Stimulated activated memory B cell treated with anti-CD40 and anti-IgM and Interleukin-4, amounts not matched to agents 10 μg/mL and 1 μg/mL and 100 μg/mL, for 72 hours (primary cell): ENCODE measurements at regions not wholly inside any gene's neighbourhood (a gene's known extent, or its start where the extent isn't known, plus 50 kb on each side); places are given as distances from the start of the nearest gene placed in this dataset.
"Not testable (repeated sequence)": the region's sequence is repeated elsewhere in the genome, so short reads cannot be mapped to it uniquely, and the experiment has no call there.

Source experiments
- ATAC-seq: fragments of 150-1000 bp; cut with Tn5 transposase; 2 replicates; pipeline ENCODE4 v1.10.0; 2021
- H3K27ac Mint-ChIP-seq: one replicate; pipeline ENCODE4 v1.8.0; 2022; ENCODE audit warnings: mild to moderate bottlenecking, mixed read lengths
- H3K27me3 Mint-ChIP-seq: one replicate; pipeline ENCODE4 v1.8.0; 2022; ENCODE audit warnings: mixed read lengths
- H3K36me3 Mint-ChIP-seq: one replicate; pipeline ENCODE4 v1.8.0; 2022; ENCODE audit warnings: mixed read lengths
- H3K4me1 Mint-ChIP-seq: one replicate; pipeline ENCODE4 v1.8.0; 2022; ENCODE audit warnings: mixed read lengths
- H3K4me3 Mint-ChIP-seq: one replicate; pipeline ENCODE4 v1.8.0; 2022; ENCODE audit warnings: mild to moderate bottlenecking, moderate library complexity, mixed read lengths
- H3K9me3 Mint-ChIP-seq: one replicate; pipeline ENCODE4 v1.8.0; 2022; ENCODE audit warnings: mixed read lengths

GRCh38 chr17:14545156-14545906 lies 244.4 kb downstream of the HS3ST3B1 start:
- H3K27ac Mint-ChIP-seq: no peak overlapping the region
- H3K27me3 Mint-ChIP-seq: peaks cover 28% of the 10 kb centered on the region
- no peaks in the 10 kb centered on the region for H3K36me3 Mint-ChIP-seq
- no peaks in the 10 kb centered on the region for H3K4me1 Mint-ChIP-seq
- H3K9me3 Mint-ChIP-seq: peaks cover 3% of the 10 kb centered on the region
- H3K4me3 Mint-ChIP-seq: no peak overlapping the region
- no peak for ATAC-seq

- Mint-ChIP-seq H3K27ac (no peak overlapping the region), H3K36me3 (no peaks in the 10 kb centered on the region), H3K27me3 (peaks cover 23% of the 10 kb centered on the region), H3K4me1 (no peaks in the 10 kb centered on the region), H3K9me3 (peaks cover 7% of the 10 kb centered on the region), H3K4me3 (no peak overlapping the region)
- ATAC-seq: no peak
Observed at GRCh38 chr17:14541714-14542113, 240.8 kb downstream of the HS3ST3B1 start.

GRCh38 chr17:14539801-14540200 lies 238.9 kb downstream of the HS3ST3B1 start:
- Mint-ChIP-seq H3K9me3 (peaks cover 7% of the 10 kb centered on the region), H3K27me3 (peaks cover 20% of the 10 kb centered on the region), H3K4me3 (no peak overlapping the region), H3K36me3 (no peaks in the 10 kb centered on the region), H3K4me1 (no peaks in the 10 kb centered on the region), H3K27ac (no peak overlapping the region)
- no peak for ATAC-seq

- not testable (repeated sequence) for H3K27ac Mint-ChIP-seq, H3K4me3 Mint-ChIP-seq, H3K27me3 Mint-ChIP-seq, H3K36me3 Mint-ChIP-seq, ATAC-seq, H3K4me1 Mint-ChIP-seq
- H3K9me3 Mint-ChIP-seq: peaks cover 21% of the 10 kb centered on the region
Observed at GRCh38 chr17:14532242-14532641, 231.4 kb downstream of the HS3ST3B1 start.

- no peak for ATAC-seq
- Mint-ChIP-seq H3K36me3 (no peaks in the 10 kb centered on the region), H3K9me3 (peaks cover 8% of the 10 kb centered on the region), H3K27me3 (no peaks in the 10 kb centered on the region), H3K4me1 (peaks cover 17% of the 10 kb centered on the region), H3K4me3 (no peak overlapping the region), H3K27ac (no peak overlapping the region)
Observed at GRCh38 chr17:14525551-14526455, 224.9 kb downstream of the HS3ST3B1 start.

GRCh38 chr17:14522795-14523387 lies 222.0 kb downstream of the HS3ST3B1 start:
- H3K36me3 Mint-ChIP-seq: no peaks in the 10 kb centered on the region
- H3K4me1 Mint-ChIP-seq: peaks cover 17% of the 10 kb centered on the region
- no peak for ATAC-seq
- H3K4me3 Mint-ChIP-seq: no peak overlapping the region
- H3K9me3 Mint-ChIP-seq: peaks cover 3% of the 10 kb centered on the region
- no peak overlapping the region for H3K27ac Mint-ChIP-seq
- no peaks in the 10 kb centered on the region for H3K27me3 Mint-ChIP-seq

GRCh38 chr17:14518919-14519318 lies 218.0 kb downstream of the HS3ST3B1 start:
- not testable (repeated sequence) for H3K4me3 Mint-ChIP-seq, H3K27me3 Mint-ChIP-seq, H3K36me3 Mint-ChIP-seq, H3K27ac Mint-ChIP-seq, ATAC-seq, H3K9me3 Mint-ChIP-seq, H3K4me1 Mint-ChIP-seq

- H3K4me1 Mint-ChIP-seq: no peaks in the 10 kb centered on the region
Observed at GRCh38 chr17:14514973-14515372, 214.1 kb downstream of the HS3ST3B1 start.

GRCh38 chr17:14513835-14514234 lies 213.0 kb downstream of the HS3ST3B1 start:
- Mint-ChIP-seq H3K4me3 (no peak overlapping the region), H3K36me3 (no peaks in the 10 kb centered on the region), H3K4me1 (no peaks in the 10 kb centered on the region), H3K9me3 (peaks cover 3% of the 10 kb centered on the region), H3K27me3 (no peaks in the 10 kb centered on the region), H3K27ac (no peak overlapping the region)
- ATAC-seq: no peak

More at GRCh38 chr17:14514973-14515372, 214.1 kb downstream of the HS3ST3B1 start:
- no peaks in the 10 kb centered on the region for H3K9me3 Mint-ChIP-seq
- H3K27me3 Mint-ChIP-seq: no peaks in the 10 kb centered on the region
- no peak for ATAC-seq
- H3K27ac Mint-ChIP-seq: no peak overlapping the region
- H3K4me3 Mint-ChIP-seq: no peak overlapping the region
- H3K36me3 Mint-ChIP-seq: no peaks in the 10 kb centered on the region

- H3K36me3 Mint-ChIP-seq: no peaks in the 10 kb centered on the region
- no peak overlapping the region for H3K27ac Mint-ChIP-seq
- H3K9me3 Mint-ChIP-seq: peaks cover 3% of the 10 kb centered on the region
- no peaks in the 10 kb centered on the region for H3K27me3 Mint-ChIP-seq
- H3K4me3 Mint-ChIP-seq: no peak overlapping the region
- no peak for ATAC-seq
- no peaks in the 10 kb centered on the region for H3K4me1 Mint-ChIP-seq
Observed at GRCh38 chr17:14510136-14510535, 209.3 kb downstream of the HS3ST3B1 start.

- Mint-ChIP-seq H3K27me3 (no peaks in the 10 kb centered on the region), H3K4me1 (no peaks in the 10 kb centered on the region), H3K4me3 (no peak overlapping the region), H3K9me3 (peaks cover 3% of the 10 kb centered on the region), H3K27ac (no peak overlapping the region), H3K36me3 (no peaks in the 10 kb centered on the region)
- ATAC-seq: no peak
Observed at GRCh38 chr17:14508156-14508555, 207.3 kb downstream of the HS3ST3B1 start.

GRCh38 chr17:14506364-14506763 lies 205.5 kb downstream of the HS3ST3B1 start:
- H3K9me3 Mint-ChIP-seq: peaks cover 3% of the 10 kb centered on the region
- H3K36me3 Mint-ChIP-seq: no peaks in the 10 kb centered on the region
- no peak for ATAC-seq
- no peaks in the 10 kb centered on the region for H3K27me3 Mint-ChIP-seq
- H3K4me3 Mint-ChIP-seq: no peak overlapping the region
- no peaks in the 10 kb centered on the region for H3K4me1 Mint-ChIP-seq
- no peak overlapping the region for H3K27ac Mint-ChIP-seq

GRCh38 chr17:14505606-14506005 lies 204.7 kb downstream of the HS3ST3B1 start:
- Mint-ChIP-seq H3K36me3 (no peaks in the 10 kb centered on the region), H3K27ac (no peak overlapping the region), H3K4me1 (no peaks in the 10 kb centered on the region), H3K9me3 (peaks cover 3% of the 10 kb centered on the region), H3K4me3 (no peak overlapping the region), H3K27me3 (no peaks in the 10 kb centered on the region)
- ATAC-seq: no peak

GRCh38 chr17:14499976-14500375 lies 199.1 kb downstream of the HS3ST3B1 start:
- H3K27ac Mint-ChIP-seq: no peak overlapping the region
- H3K4me1 Mint-ChIP-seq: no peaks in the 10 kb centered on the region
- no peak overlapping the region for H3K4me3 Mint-ChIP-seq
- no peak for ATAC-seq
- H3K27me3 Mint-ChIP-seq: peaks cover 21% of the 10 kb centered on the region
- H3K9me3 Mint-ChIP-seq: no peaks in the 10 kb centered on the region
- no peaks in the 10 kb centered on the region for H3K36me3 Mint-ChIP-seq

- Mint-ChIP-seq H3K9me3 (peaks cover 3% of the 10 kb centered on the region), H3K4me3 (no peak overlapping the region), H3K4me1 (no peaks in the 10 kb centered on the region), H3K36me3 (no peaks in the 10 kb centered on the region), H3K27ac (no peak overlapping the region), H3K27me3 (peaks cover 21% of the 10 kb centered on the region)
- no peak for ATAC-seq
Observed at GRCh38 chr17:14498812-14499211, 197.9 kb downstream of the HS3ST3B1 start.
